ENCODE measurements at regions not wholly inside any gene's neighbourhood (a gene's known extent, or its start where the extent isn't known, plus 50 kb on each side); places are given as distances from the start of the nearest gene placed in this dataset.
A peak's percentile ranks its signal among the peaks of the same experiment; 100 is the strongest.
"Not testable (repeated sequence)": the region's sequence is repeated elsewhere in the genome, so short reads cannot be mapped to it uniquely, and the experiment has no call there.

DNA sequence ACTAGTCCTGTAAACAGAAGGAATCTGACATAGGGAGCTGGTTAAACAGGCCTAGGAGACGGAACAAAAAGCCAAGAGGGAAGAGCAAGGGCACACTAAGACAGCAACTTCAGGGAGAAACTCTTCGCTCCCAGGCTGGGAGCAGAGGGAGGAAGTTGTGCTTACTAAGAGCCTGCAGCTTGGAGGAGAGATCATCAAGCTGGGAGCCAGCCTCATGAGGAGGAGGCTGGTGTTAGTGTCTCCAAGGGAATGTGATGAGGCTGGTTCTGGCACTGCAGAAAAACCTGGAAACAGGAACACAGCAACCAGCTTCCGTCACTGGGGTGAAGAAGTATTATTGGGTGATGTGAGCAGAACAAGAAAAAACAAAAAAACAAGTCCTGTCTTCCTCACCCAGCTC, 1027.3 kb downstream of the UQCRFS1 start:
- intact Hi-C loops (cut with DNase I) = no loop called here
- DNase-seq = peak in 6 of 10 donors; percentile 11 to 87 (median 36)

DNA sequence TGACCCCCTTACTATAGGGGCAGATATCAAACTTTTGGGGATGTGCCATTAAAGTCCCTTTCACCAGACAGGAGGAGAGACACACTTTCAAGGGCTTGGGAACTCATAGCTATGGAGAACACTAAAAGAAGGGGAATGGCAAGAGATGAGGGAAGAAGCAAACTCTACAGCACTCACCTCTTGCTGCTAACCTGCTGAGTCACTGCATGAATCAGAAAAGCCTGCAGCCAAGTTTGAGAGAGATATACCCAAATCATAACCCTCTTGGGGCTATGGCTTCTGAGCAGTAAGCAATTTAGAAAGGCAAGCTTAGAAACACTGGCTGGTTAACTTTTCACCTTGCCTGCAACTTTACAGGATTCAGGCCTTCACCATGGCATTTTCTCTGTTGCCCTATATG, 1028.0 kb downstream of the UQCRFS1 start:
- DNase-seq = no peak
- intact Hi-C loops (cut with DNase I) = no loop called here

- intact Hi-C loops (cut with DNase I) = no loop called here
- no peak for DNase-seq
Measured at GRCh38 chr19:28176193-28176592, 1036.8 kb downstream of the UQCRFS1 start.

GRCh38 chr19:28171983-28172382, 1041.0 kb downstream of the UQCRFS1 start:
- DNase-seq = peak in 1 of 10 donors; percentile 55
- intact Hi-C loops (cut with DNase I) = no loop called here

GRCh38 chr19:28170066-28170465, 1042.9 kb downstream of the UQCRFS1 start:
- intact Hi-C loops (cut with DNase I) = no loop called here
- DNase-seq = no peak

DNA sequence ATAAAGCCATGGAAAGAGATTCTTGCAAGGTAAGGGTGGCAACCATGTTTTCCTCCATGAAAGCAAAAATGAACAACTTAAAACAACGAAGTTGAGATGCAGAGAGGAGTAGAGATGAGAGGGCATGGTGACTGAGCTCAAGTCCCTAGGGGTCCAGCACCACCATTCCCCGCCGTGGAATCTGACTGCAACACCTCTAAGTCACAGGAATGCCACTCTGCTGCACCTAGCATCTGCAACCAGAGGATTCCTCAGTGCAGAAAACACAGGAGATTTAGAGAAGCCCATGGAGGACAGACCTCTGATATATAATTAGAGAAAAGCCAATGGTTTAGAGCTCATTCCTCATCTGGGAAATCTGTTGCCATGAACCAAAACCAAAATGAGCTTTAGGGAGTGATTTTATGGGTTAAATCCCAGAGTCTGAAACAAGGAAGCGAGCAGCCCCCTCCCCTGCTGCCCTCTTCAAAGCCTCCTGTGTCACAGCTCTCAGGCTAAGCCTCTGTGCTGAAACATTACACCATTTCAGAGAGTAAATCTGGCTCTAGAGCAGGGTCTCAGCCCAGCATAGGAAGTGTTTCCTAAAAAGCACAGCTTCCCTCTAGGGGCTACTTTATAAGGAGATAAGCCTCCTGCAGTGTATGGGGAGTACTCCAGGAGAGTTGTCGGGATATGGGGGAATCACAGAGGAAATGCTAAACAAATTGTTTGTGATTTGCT, 1043.6 kb downstream of the UQCRFS1 start:
- intact Hi-C loops (cut with DNase I) = no loop called here
- no peak for DNase-seq

DNA sequence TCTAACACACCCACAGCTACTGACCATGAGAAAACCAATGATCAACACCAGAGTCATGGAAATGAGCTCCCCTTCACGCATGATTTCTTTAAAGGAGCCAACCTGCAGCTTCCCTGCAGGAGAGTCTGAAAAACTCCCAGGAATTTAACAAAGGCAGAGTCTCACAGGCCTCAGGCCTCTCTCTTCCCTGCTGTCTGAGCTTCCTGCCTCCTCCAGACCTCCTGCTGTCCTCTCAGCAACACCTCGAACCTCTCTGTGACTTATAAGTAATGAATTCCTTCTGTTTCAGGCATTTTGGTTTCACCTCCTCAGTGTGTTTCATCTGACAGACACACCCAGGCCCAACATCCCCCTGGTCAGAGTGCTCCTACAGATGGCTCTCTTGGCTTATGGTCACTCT, 1044.4 kb downstream of the UQCRFS1 start:
- DNase-seq = no peak
- intact Hi-C loops (cut with DNase I) = no loop called here

DNA sequence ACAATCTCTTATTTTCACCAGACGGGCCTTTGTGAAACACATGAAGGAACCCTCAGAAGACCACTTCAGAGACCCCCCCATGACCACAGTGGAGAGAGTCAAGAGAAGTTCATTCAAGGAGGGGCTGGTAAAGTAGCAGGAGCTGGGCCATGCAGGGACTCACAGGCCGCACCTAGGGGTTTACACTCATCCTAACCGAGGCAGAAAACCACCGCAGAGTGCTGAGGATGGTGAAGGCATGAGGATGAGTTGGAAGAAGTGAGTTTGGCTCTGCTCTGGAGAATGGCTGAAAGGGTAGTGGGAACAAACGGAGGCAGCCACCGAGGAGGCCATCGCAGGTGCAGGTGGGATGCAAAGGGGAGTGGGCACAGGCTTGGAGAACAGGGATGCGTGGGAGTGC, 1046.9 kb downstream of the UQCRFS1 start:
- no peak for DNase-seq
- intact Hi-C loops (cut with DNase I) = no loop called here

GRCh38 chr19:28164214-28164613, 1048.7 kb downstream of the UQCRFS1 start:
- intact Hi-C loops (cut with DNase I) = no loop called here
- no peak for DNase-seq

DNA sequence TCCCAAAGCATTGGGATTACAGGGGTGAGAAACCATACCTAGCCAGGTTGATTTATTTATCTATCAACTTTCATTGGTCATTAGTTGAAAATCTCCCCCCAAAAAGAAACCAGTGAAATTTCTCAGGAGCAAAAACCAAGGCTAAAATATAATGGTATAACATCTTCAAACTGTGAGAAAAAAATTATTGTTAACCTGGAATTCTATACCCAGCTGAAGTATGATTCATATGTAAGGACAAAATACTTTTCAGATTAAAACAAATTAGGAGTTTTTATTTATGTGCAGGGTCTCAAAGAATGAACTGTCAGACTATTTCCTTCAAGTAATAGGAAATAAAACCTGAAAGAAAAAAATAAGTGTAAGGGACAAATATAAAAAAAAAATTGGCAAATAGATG, 1053.9 kb downstream of the UQCRFS1 start:
- intact Hi-C loops (cut with DNase I) = no loop called here

GRCh38 chr19:28155265-28155664, 1057.7 kb downstream of the UQCRFS1 start:
- no peak for DNase-seq
- intact Hi-C loops (cut with DNase I) = no loop called here

More for the DNA sequence above, 1053.9 kb downstream of the UQCRFS1 start:
- DNase-seq = no peak

- no peak for DNase-seq
- intact Hi-C loops (cut with DNase I) = no loop called here
Measured at GRCh38 chr19:28154077-28154476, 1058.9 kb downstream of the UQCRFS1 start.

- DNase-seq = no peak
- intact Hi-C loops (cut with DNase I) = no loop called here
Measured at GRCh38 chr19:28153123-28153522, 1059.8 kb downstream of the UQCRFS1 start.

- DNase-seq = peak in 1 of 10 donors; percentile 19
- intact Hi-C loops (cut with DNase I) = no loop called here
Measured at GRCh38 chr19:28152195-28152594, 1060.8 kb downstream of the UQCRFS1 start.

GRCh38 chr19:28150129-28150528, 1062.8 kb downstream of the UQCRFS1 start:
- intact Hi-C loops (cut with DNase I) = no loop called here

DNA sequence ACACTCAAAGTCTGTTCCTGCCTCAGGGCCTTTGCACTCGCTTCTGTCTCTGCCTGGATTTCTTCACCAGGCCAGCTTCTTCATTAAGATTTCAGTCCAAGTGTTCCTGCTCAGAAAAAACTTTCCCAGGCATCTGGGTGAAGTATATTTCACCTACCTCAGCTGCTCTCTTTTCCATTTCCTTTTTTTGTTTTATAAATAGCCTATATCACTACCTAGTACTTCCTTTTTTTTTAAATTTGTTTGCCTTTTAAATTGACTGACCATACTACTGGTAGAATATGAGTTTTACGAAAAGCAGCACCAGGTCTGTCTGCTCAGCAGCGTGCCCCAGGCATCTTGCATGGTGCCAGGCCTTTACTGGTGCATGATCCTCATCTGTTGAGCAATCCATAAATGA, 1064.4 kb downstream of the UQCRFS1 start:
- intact Hi-C loops (cut with DNase I) = no loop called here
- DNase-seq = no peak

More at GRCh38 chr19:28150129-28150528, 1062.8 kb downstream of the UQCRFS1 start:
- DNase-seq = no peak

- no peak for DNase-seq
- intact Hi-C loops (cut with DNase I) = no loop called here
Measured at GRCh38 chr19:28142258-28142657, 1070.7 kb downstream of the UQCRFS1 start.

- intact Hi-C loops (cut with DNase I) = no loop called here
- DNase-seq = no peak
Measured at GRCh38 chr19:28140201-28140600, 1072.8 kb downstream of the UQCRFS1 start.

- intact Hi-C loops (cut with DNase I) = no loop called here
- no peak for DNase-seq
Measured at GRCh38 chr19:28137772-28138171, 1075.2 kb downstream of the UQCRFS1 start.

DNA sequence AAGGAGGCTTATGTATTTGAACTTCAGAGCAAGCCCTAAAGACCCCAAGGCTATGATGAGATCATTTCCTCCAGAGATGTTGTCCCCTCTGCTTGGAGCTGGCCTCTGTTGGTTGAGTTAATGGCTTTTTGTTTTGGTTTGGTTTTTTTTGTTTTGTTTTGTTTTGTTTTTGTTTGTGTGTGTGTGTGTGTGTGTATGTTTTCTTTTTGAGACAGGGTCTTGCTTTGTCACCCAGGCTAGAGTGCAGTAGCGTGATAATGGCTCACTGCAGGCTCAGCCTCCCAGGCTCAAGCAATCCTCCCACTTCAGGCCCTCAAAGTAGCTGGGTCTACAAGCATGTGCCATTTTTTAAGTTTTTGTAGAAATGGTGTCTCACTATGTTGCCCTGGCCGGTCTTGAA, 1076.2 kb downstream of the UQCRFS1 start:
- intact Hi-C loops (cut with DNase I) = no loop called here

GRCh38 chr19:28135825-28136224, 1077.1 kb downstream of the UQCRFS1 start:
- DNase-seq = no peak
- intact Hi-C loops (cut with DNase I) = no loop called here

More for the DNA sequence above, 1076.2 kb downstream of the UQCRFS1 start:
- no peak for DNase-seq

GRCh38 chr19:28134311-28134710, 1078.6 kb downstream of the UQCRFS1 start:
- no peak for DNase-seq
- intact Hi-C loops (cut with DNase I) = no loop called here

GRCh38 chr19:28130881-28131280, 1082.1 kb downstream of the UQCRFS1 start:
- intact Hi-C loops (cut with DNase I); DNase-seq: not testable (repeated sequence)
